ENCODE measurements at regions not wholly inside any gene's neighbourhood (a gene's known extent, or its start where the extent isn't known, plus 50 kb on each side); places are given as distances from the start of the nearest gene placed in this dataset.

DNA sequence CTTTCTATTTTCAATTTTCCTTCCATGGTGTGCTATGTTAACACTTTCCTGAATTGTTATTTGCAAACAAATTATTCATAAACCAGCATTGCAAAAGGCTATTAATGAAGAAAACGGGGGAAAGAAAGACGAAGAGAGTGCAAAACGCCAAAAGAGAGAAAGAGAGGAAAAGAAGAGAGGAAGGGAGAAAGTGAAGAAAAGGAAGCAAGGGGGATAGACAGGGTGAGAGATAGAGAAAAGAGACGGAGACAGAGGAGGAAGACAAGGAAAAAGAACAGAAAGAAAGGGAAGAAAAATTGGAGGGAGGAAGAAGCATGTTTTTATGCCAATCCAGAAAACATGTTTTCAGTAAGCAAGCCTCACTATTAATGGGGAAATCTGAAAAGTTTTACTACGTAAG lies 310.6 kb downstream of the TFEC start:
- TF ChIP-seq EZH2 (IDR thresholded peaks at IDR 0.05; ENCODE audit: insufficient read depth, poor library complexity, severe bottlenecking) (no peak), EZH2phosphoT487 (IDR thresholded peaks at IDR 0.05; ENCODE audit: insufficient read depth, low read depth) (no peak)

Measured in GM23248 (cell line).